GM19463 (cell line): ENCODE measurements at regions not wholly inside any gene's neighbourhood (a gene's known extent, or its start where the extent isn't known, plus 50 kb on each side); places are given as distances from the start of the nearest gene placed in this dataset.
"Not testable (repeated sequence)": the region's sequence is repeated elsewhere in the genome, so short reads cannot be mapped to it uniquely, and the experiment has no call there.

Experiments
- ATAC-seq: cut with Tn5 transposase; IDR thresholded peaks from one replicate; pipeline ENCODE4 v1.9.1; 2021; ENCODE audit warnings: mild to moderate bottlenecking, moderate library complexity; ENCODE audit not compliant: unreplicated experiment

GRCh38 chr2:77720115-77720514 lies 197.9 kb upstream of the LRRTM4 start:
- no peak for ATAC-seq

GRCh38 chr2:77721593-77721992 lies 199.4 kb upstream of the LRRTM4 start:
- ATAC-seq = no peak

- ATAC-seq = no peak
Measured at GRCh38 chr2:77725045-77725444, 202.9 kb upstream of the LRRTM4 start.

- ATAC-seq = not testable (repeated sequence)
Measured at GRCh38 chr2:77734662-77735340, 212.6 kb upstream of the LRRTM4 start.

GRCh38 chr2:77737236-77737635 lies 215.1 kb upstream of the LRRTM4 start:
- ATAC-seq = no peak

- ATAC-seq = no peak
Measured at GRCh38 chr2:77746780-77747179, 224.6 kb upstream of the LRRTM4 start.

GRCh38 chr2:77753710-77754345 lies 231.7 kb upstream of the LRRTM4 start:
- ATAC-seq = not testable (repeated sequence)

GRCh38 chr2:77767388-77768076 lies 245.4 kb upstream of the LRRTM4 start:
- no peak for ATAC-seq

- ATAC-seq = no peak
Measured at GRCh38 chr2:77768508-77768907, 246.3 kb upstream of the LRRTM4 start.

- no peak for ATAC-seq
Measured at GRCh38 chr2:77778917-77779316, 256.7 kb upstream of the LRRTM4 start.

GRCh38 chr2:77793500-77793899 lies 271.3 kb upstream of the LRRTM4 start:
- not testable (repeated sequence) for ATAC-seq

GRCh38 chr2:77796397-77796796 lies 274.2 kb upstream of the LRRTM4 start:
- ATAC-seq = no peak

- no peak for ATAC-seq
Measured at GRCh38 chr2:77797088-77797487, 274.9 kb upstream of the LRRTM4 start.

GRCh38 chr2:77800410-77800809 lies 278.2 kb upstream of the LRRTM4 start:
- ATAC-seq = no peak

- ATAC-seq = no peak
Measured at GRCh38 chr2:77807531-77808215, 285.5 kb upstream of the LRRTM4 start.

- ATAC-seq = no peak
Measured at GRCh38 chr2:77808599-77808998, 286.4 kb upstream of the LRRTM4 start.

GRCh38 chr2:77813599-77813998 lies 291.4 kb upstream of the LRRTM4 start:
- no peak for ATAC-seq

- ATAC-seq = no peak
Measured at GRCh38 chr2:77816618-77817017, 294.4 kb upstream of the LRRTM4 start.

- no peak for ATAC-seq
Measured at GRCh38 chr2:77818186-77818585, 296.0 kb upstream of the LRRTM4 start.

GRCh38 chr2:77823028-77823427 lies 300.9 kb upstream of the LRRTM4 start:
- no peak for ATAC-seq

- no peak for ATAC-seq
Measured at GRCh38 chr2:77831060-77831459, 308.9 kb upstream of the LRRTM4 start.

- no peak for ATAC-seq
Measured at GRCh38 chr2:77831471-77831870, 309.3 kb upstream of the LRRTM4 start.
